ENCODE measurements at regions not wholly inside any gene's neighbourhood (a gene's known extent, or its start where the extent isn't known, plus 50 kb on each side); places are given as distances from the start of the nearest gene placed in this dataset.

DNA sequence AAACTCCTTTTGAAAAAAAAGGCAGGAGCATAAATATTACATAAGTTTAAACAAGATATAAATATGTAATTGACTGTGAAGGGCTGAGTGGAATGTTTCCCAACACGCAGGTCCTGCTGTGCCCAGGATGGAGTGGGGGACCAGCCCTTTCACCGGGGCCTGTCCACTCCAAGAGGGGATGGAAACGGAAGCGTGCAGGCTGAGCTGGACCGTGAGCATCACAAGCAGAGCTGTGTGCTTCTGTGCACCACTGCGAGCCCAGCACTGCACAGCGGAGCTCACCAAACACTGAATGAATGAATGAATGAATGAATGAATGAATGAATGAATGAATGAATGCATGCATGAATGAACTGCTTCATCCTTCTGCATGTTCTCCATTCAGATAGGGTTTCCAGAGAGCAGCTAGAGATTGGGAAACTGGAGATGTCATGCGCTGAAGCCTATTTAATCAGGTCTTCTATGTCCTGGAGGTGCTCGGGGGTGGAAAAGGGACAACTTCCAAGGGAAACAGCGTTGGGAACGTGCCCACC, 157.7 kb downstream of the ANKRD60 start:
- no peak for DNase-seq (ENCODE audit: extremely low read depth, low read depth, low spot score)

DNA sequence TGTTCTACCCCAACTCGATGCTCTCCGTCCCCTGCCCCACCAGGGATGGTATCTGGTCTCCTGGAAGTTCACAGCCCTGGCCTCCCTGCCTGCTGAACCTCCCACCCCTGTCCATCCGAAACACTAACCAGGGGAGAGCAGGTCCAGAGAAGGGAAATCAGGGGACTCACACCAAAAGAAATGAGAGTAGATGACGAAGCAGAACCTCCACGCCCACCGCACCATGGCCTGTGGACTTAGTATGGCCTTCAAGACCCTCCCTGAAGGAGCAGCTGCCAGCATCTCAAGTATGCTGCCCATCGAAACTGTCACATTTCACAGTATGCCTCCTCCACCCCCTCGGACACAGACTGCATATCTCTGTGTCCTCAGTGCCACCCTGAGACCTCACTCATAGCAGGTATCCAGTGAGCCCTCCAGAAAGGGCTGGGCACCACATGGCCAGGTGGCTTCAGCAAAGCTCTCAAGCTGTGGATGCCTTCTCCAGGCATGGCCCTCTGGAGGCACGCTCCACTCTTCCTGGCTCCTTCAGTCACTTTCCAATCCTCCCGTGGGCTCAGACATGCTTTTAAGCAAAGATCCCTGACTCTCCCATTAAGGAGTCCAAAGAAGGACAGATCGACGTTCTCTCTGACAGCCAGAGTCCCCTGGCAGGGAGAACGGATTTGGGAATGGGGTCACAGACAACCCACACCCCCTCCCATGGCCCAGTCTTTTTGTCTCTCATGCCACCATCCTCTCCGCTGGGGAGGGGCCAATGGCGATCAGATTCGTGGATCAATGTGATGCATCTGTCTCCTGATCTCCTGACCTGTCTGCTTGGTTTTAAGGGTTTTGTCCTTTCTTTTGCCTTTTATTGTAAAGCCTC, 158.4 kb downstream of the ANKRD60 start:
- DNase-seq (ENCODE audit: extremely low read depth, low read depth, low spot score): no peak

DNA sequence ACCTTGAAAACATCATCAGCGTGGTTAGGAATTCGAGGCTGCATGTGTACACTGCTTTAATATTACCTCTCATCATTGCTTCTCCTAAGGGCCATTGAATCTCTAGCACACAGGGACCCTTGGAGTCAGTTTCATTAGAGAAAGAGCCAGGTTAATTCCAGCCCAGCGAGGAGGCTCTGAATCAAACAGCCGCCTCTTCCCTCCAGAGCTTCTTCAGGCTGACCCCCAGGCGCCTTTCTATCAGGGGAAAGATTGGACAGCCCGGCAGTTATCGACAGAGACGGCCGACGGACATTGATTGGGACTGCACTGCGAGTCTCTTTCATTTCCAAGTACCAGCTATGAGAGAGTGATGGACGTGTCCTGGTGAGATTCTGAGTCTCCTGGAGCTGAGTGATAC, 159.2 kb downstream of the ANKRD60 start:
- no peak for DNase-seq (ENCODE audit: extremely low read depth, low read depth, low spot score)

DNA sequence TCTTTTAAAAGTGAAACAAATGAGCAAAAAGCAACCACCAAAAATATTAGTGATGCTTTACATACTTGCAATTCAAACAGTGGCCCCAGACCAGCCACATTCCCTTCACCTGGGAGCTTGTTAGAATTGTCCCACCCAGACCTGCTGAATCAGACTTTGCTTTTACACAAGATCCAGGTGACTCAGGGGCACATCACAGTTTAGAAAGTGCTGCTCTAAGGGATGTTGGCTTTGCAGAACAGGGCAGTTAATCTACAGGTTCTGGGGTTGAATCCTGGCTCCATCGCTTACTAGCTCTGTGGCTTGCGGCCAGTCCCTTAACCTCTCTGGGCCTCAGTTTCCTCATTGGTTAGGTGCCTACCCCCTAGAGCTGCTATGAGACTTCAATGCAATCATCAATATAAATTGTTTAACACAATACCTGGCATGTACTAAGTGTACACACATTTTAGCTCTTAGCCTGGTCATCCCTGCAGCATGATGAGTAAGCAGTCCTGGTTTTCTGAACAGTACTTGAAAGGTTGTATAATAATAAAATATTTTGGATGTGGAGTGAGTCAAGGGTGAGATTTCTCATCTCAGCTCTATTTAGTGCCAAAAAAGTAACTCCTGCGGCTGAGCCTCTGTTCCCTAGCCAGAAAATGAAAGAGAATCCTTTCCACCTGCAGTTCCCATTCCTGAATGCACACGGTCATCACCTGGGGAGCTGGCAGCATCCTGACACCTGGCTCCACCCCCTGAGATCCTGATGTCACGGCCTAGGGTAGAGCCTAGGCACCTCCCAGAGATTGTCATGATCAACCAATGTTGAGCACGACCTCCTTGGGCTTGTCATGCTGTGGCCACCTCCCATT, 162.7 kb downstream of the ANKRD60 start:
- DNase-seq (ENCODE audit: extremely low read depth, low read depth, low spot score): no peak

DNA sequence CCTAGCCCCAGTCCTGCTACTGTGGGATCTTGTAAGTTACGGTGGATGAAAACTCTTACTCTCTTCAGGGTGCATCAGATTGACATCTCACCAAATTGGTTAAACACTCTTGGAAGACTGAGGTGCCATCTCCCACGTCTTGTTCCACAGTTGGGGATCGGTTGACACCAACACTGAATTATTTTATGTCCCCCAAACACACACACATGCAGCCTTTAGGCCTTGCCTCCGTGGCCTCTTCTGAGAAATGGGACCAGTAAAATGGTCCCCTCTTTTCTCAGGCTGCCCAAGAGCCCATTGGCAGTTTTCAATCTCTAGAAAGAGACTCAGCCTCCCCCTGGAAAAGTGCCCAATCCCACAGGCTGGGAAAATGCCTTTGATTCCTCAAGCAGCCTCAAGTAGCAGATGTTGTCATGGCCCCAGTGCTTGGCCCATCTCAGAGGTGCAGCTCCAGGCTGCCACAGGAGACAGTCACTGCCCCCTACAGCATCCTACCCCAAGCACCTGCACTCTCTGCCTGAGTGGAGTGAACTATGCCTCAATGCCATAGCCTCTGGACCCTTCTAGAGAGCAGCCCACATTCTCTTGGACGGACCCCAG, 163.9 kb downstream of the ANKRD60 start:
- DNase-seq (ENCODE audit: extremely low read depth, low read depth, low spot score): no peak

DNA sequence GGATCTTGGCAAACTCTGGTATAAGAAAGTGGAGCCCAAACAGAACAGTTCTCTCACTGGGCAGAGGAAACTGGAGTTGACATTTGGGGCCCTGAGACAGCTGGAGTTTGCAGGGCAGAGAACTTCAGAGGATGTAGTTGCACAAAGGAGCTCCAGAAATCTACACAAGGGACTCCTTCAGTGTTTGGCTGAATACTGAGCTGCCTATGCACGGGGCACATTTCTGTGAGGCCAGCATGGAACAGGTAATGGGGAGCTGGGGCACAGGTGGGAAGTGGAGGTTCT, 169.3 kb downstream of the ANKRD60 start:
- DNase-seq (ENCODE audit: extremely low read depth, low read depth, low spot score): no peak

DNA sequence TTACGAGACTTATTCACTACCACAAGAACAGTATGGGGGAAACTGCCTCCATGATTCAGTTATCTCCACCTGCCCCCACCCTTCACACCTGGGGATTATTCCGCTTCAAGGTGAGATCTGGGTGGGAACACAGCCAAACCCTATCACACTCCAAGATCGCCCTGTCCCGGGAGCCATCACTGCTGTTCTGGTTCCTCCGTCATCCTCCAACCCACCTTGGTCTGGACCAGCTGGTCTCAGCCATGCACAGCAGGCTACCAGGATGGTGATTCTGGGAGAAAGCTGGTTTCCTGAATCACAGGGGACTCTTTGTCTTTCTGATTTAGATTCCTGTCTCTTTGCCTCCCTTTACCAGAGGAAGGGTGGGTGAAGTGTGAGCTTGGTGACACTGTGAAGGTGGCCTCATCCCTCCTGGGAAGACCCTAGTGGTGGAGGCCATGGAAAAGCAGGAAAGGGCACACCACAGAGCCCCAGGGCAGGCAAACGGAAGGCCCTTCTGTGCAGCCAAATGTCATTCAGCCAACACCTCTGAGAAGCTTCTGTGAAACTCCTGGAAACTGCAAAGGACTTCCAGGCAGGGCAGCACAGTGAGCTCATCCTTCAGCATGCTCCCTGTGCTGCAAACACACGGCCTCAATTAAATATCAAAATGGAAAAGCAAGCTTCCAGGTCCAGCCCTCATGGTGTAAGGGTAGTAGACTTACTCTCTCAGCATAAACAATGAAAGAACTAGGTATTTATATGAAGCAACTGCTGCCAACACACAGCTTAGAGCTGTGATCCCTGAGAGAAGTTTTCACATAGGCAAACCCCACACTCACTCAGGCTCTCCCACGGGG, 169.8 kb downstream of the ANKRD60 start:
- no peak for DNase-seq (ENCODE audit: extremely low read depth, low read depth, low spot score)

DNA sequence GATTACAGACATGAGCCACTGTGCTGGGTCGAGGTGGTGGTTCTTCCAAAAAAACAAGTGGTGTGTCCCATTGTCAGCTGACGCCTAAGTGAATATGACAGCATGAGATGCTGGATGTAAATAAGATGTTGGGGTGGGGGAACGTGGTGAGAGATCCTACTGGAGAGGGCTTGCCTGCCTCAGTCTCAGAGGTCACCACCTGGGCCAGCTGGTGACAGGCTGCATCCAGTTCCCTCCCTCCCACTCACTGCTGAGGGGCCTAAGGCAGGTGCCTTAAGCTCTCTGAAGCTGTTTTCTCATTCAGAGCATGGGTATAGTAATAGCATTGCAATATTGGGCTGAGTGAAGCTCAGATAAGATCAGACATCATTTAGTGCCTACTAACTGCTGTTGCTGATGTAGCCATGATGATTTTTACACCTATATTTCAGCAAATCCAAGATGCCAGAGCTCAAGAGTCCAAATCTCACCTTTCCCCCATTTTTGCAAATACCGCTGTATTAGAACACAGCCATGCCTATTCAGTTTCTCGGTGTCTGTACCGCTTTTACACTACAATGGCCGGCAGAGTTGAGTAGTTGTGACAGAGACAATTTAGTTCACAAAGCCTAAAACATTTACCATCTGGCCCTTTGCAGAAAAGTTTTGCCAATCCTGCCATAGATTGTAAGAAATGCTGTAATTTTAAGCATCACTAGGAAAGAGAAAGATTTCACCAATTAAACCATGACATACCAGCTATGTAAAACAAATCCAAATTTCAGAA, 171.3 kb downstream of the ANKRD60 start:
- DNase-seq (ENCODE audit: extremely low read depth, low read depth, low spot score): no peak

DNA sequence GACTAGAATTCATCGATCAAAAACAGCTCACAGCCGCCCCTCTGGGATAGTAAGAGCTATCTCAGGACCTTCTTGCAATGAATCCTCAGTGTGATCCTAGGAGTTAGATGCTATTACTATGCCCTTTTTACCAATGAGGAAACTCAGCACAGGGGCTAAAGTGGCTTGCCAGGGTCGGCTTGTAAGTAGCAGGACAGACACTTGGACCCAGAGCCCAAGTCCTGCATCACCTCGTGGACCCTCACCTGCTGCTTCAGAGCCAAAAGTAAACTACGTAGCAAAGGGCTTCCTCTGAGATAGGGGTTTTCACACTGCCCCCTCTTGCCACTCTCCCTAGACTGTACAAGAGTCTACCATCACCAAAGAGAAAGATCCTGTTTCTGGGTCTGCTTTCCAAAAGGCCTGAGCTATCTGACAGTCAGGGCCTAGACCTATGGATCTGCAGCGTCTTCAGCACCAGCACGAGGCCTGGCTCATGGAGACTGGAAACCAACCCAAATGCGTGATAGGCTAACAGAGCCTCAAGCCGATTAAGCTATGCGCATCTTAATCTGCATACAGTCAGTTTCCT, 172.3 kb downstream of the ANKRD60 start:
- DNase-seq (ENCODE audit: extremely low read depth, low read depth, low spot score): no peak

DNA sequence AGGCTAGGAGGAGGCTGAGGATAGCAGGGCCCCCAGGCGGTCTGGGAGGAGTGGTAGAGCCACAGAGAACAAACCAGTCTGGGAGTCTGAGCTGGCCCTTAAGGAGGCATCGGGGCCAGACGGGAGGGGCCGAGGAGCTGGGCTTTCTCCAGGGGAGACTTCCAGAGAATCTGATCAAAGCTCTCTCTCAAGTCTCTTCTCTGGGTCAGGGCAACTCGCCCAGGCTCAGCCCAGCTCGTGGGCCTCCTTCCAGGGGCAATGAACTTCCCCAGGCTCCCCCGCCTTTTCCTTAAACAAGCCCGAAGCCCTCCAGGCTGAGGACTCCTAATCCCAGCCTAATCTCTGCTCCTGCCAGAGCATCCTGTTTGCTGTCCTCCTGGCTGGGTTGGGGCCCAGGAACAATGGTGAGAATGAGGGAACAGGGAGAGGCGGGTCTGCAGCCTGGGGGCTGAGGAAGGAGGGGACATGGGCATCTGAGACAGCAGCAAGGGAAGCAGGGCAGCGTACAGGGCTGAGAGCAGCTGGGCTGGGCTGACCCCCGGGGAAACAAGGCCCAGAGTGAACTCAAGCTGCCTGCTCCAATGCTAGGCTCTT, 173.6 kb downstream of the ANKRD60 start:
- DNase-seq (ENCODE audit: extremely low read depth, low read depth, low spot score): no peak

DNA sequence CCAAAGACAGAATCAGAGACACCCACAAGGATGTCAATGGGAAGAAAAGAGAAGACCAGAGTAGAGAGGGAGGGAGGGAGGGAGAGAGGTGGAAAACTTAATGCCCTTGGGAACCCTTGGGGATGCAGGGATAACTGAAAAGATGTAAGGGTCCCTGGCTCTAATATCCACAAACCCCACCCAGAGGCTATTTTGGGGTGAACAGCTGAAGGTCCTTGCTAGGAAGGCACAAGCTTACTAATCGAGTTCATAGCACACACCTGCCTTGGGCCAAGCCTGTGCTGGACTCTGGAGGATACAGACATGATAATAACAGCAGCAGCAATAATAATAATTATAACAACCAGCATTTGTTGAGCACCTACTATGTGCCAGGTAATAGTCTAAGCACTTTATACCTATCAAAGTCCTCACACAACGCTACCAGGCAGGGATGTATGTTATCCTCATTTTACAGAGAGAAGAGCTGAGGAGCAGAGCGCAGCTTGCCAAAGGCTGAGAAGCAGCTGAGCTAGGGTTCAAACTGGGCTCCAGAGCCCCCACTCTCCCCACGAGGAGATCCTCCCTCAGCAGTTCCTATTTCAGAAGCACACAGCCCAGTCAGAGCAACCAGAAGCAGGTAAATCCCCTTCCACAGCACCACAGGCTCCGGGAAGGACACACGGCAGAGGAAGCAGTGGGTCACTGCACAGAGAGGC, 174.2 kb downstream of the ANKRD60 start:
- no peak for DNase-seq (ENCODE audit: extremely low read depth, low read depth, low spot score)

DNA sequence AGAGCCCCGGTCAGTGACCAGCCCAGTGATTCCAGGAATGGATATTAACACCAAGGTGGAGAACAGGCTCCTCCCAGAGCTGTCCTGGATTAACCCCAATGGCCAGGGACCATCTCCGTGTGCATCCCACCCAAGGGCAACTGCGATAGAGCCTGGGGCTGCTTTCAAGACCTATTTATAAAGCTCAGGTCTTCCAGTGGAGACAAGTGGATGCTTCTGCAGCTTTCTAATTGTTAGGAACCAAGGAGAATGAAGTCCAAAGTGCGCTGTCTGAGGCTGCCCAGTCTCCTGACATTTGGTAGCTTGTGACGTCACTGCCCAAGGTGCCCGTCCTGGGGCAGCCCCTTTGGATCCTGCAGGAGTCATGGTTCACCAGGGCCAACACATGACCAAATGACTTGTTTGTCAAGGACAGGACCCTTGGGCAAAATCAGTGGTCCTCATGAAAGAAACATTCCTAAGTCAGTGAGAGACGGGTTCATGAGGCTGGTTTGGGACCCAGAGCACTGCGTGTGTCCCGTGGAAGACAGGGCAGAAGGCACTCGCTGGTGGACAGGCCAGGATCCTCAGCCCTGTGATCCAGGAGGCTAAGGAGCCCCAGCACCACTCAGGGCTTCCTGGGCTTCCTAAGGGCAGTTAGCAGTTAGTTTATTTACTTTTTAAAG, 174.9 kb downstream of the ANKRD60 start:
- DNase-seq (ENCODE audit: extremely low read depth, low read depth, low spot score): no peak

DNA sequence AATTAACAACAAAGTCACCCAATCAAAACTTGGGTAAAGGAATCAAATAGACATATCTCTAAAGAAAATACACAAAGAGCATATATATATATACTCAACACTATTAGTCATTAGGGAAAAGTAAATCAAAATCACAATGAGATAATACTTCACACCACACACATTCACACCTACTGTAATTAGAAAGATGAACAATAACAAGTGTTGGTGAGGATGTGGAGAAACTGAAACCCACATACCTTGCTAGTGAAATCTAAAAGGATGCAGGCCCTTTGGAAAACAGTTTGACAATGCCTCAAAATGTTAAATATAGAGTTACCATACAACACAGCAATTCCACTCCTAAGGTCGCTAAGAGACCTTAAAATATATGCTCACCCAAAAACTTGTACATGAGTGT, 177.1 kb downstream of the ANKRD60 start:
- no peak for DNase-seq (ENCODE audit: extremely low read depth, low read depth, low spot score)

DNA sequence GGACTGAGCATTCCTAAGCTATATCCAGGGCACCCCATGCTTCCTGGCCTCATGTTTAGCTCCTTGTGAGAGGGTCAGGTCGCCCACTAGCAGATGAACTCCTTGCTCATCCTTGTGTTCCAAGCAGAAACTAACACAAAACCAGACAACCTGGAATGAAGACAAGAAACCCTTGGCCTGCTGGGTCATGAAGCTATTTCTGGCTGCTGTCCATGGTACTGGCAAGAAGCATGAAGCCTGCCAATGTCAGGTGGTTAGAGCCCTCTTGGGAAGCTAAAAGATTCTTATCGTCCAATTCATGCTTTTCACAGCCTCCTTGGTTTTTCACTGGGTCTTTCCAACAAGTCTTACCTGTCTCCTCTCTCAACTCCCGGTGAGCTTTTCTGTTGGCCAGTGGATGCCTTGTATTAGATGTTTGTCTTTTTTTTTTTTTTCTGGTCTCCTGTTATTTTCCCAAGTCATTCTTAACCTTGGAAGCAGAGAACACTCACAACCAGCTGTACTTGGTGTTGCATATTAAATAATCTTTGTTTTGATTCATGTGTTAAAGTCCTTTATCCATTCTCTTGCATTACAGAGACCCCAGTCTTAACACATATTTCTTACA, 180.3 kb downstream of the ANKRD60 start:
- peak; percentile 3 for DNase-seq (ENCODE audit: extremely low read depth, low read depth, low spot score)

DNA sequence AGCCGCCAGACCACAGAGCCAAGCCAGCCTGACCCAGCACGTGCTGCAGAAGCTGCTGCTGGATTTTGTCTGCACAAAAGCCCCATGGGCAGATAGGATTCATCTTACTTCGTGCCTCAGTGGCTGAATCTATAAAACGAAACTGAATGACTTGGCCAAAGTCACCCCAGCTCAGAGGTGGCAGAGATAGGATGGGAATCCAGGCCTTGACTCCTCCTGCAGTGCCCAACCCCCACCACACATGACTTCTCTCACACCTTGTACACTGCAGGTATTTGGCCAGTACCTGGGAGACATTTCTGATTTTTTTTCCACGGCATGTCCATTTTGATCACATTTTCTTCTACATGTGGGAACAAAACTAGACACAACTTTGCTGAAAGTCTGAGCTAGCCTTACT, 182.1 kb downstream of the ANKRD60 start:
- DNase-seq (ENCODE audit: extremely low read depth, low read depth, low spot score): no peak

DNA sequence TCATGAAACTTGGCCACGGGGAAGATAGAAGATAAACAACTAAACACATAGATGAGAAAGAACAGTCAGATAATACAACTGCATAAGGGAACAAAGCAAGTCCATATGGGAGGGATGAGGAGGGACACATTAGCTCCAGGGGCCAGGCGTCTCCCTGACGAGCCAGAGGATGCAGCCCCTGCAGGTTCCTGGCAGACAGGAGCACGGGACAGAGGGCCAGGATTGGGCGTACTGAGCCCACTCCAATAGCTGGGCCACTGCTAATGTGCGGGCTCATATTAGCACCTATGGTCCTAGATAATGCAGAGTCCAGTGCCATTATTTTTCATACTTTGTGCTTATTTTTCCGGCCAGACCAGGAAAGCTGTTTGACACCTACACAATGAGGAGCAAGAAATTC, 182.9 kb downstream of the ANKRD60 start:
- no peak for DNase-seq (ENCODE audit: extremely low read depth, low read depth, low spot score)

DNA sequence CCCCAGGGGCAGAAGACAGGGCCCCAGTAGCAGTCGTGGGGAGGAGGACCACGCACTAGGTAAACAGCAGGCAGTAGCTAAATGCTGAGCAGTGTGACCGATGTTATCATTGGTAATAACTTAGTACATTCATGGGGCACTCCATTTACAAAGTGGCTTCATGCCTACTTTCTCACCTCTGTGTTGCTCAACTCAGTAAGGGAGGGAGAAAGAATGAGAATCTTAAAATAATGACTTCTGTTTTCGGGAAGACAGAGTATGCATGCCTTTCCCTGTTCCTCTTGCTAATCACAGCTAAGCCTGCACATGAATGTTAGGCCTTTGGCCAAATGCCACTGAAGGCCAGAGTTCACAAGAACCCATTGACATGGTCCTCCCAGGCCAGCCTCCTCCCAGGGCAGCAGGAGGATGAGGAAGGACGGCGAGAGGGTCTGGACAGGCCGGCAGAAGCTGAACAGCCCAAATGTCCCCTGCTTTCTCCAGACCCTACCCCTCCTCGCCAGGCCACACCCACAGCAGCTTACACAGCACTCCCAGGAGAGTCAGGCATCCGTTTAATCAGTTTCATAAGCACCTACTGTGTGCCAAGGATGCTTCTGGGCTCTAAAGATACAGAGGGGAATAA, 183.4 kb downstream of the ANKRD60 start:
- DNase-seq (ENCODE audit: extremely low read depth, low read depth, low spot score): no peak

All from glomerular endothelial cell (primary cell).